Mesenchymal stem cell (in vitro differentiated cells and primary cell): ENCODE measurements at regions not wholly inside any gene's neighbourhood (a gene's known extent, or its start where the extent isn't known, plus 50 kb on each side); places are given as distances from the start of the nearest gene placed in this dataset.
"Not testable (repeated sequence)": the region's sequence is repeated elsewhere in the genome, so short reads cannot be mapped to it uniquely, and the experiment has no call there.

Experiments
- DNase-seq: peaks from one replicate; pipeline ENCODE4 v3.0.0-alpha.2; 2013
- H2AFZ ChIP-seq: one replicate; pipeline ENCODE4 v1.6.1; 2013; ENCODE audit warnings: low read depth, mild to moderate bottlenecking, control low read depth, inconsistent platforms, low read length, moderate library complexity
- H2AK5ac ChIP-seq: 2 replicates; pipeline ENCODE4 v1.6.1; 2013; ENCODE audit warnings: low read length, moderate library complexity, mild to moderate bottlenecking, inconsistent platforms; ENCODE audit not compliant: severe bottlenecking
- H2BK120ac ChIP-seq: one replicate; pipeline ENCODE4 v1.6.1; 2013; ENCODE audit warnings: low read depth, mild to moderate bottlenecking, inconsistent platforms, low read length, moderate library complexity
- H2BK12ac ChIP-seq, 2 experiments: one replicate each; pipeline ENCODE4 v1.6.1; 2013; ENCODE audit warnings: inconsistent platforms in 2 of 2, low read length in 2 of 2, mild to moderate bottlenecking in 2 of 2, moderate library complexity in 2 of 2, control low read depth in 1 of 2
- H2BK15ac ChIP-seq: one replicate; pipeline ENCODE4 v1.6.1; 2013; ENCODE audit warnings: mild to moderate bottlenecking, low read depth, inconsistent platforms; ENCODE audit not compliant: poor library complexity, severe bottlenecking
- H2BK5ac ChIP-seq: 2 replicates; pipeline ENCODE4 v1.6.1; 2013; ENCODE audit warnings: low read depth, mild to moderate bottlenecking, low read length, control low read depth, inconsistent platforms; ENCODE audit not compliant: poor library complexity, severe bottlenecking
- H3K14ac ChIP-seq, 2 experiments: one replicate each; pipeline ENCODE4 v1.6.1; 2013; ENCODE audit warnings: inconsistent platforms in 2 of 2, low read length in 2 of 2, control low read depth in 1 of 2, mild to moderate bottlenecking in 1 of 2, moderate library complexity in 1 of 2
- H3K18ac ChIP-seq, 2 experiments: one replicate each; pipeline ENCODE4 v1.6.1; 2013; ENCODE audit warnings: inconsistent platforms in 2 of 2, low read length in 2 of 2, control low read depth in 1 of 2, low read depth in 1 of 2, mild to moderate bottlenecking in 1 of 2
- H3K23ac ChIP-seq, 2 experiments: one replicate each; pipeline ENCODE4 v1.6.1; 2013; ENCODE audit warnings: inconsistent platforms in 2 of 2, low read length in 2 of 2, mild to moderate bottlenecking in 2 of 2, moderate library complexity in 2 of 2, control low read depth in 1 of 2
- H3K27ac ChIP-seq: 2 replicates; pipeline ENCODE4 v1.5.1; 2013; ENCODE audit warnings: mild to moderate bottlenecking, moderate library complexity, low read length, control low read depth, inconsistent platforms; ENCODE audit not compliant: poor library complexity, severe bottlenecking
- H3K27me3 ChIP-seq, 2 experiments: 2 replicates each; pipeline versions ENCODE4 v1.6.1 to v1.7.0; 2013; ENCODE audit warnings: low read length in 2 of 2, mild to moderate bottlenecking in 2 of 2, moderate library complexity in 2 of 2, control low read depth in 1 of 2, inconsistent platforms in 1 of 2; ENCODE audit not compliant: control insufficient read depth in 1 of 2, insufficient read depth in 1 of 2
- H3K36me3 ChIP-seq, 2 experiments: 2 replicates each; pipeline versions ENCODE4 v1.6.1 to v1.7.0; 2013; ENCODE audit warnings: low read length in 2 of 2, control low read depth in 1 of 2, inconsistent platforms in 1 of 2, low read depth in 1 of 2, mild to moderate bottlenecking in 1 of 2; ENCODE audit not compliant: insufficient read depth in 2 of 2, control insufficient read depth in 1 of 2
- H3K4ac ChIP-seq, 2 experiments: one replicate each; pipeline ENCODE4 v1.6.1; 2013; ENCODE audit warnings: inconsistent platforms in 2 of 2, low read length in 2 of 2, mild to moderate bottlenecking in 2 of 2, moderate library complexity in 2 of 2, control low read depth in 1 of 2, low read depth in 1 of 2
- H3K4me1 ChIP-seq: 2 replicates; pipeline ENCODE4 v1.6.1; 2013; ENCODE audit warnings: low read depth, low read length, control low read depth; ENCODE audit not compliant: control insufficient read depth, insufficient read depth
- H3K4me2 ChIP-seq: 2 replicates; pipeline ENCODE4 v1.6.1; 2013; ENCODE audit warnings: low read length, mild to moderate bottlenecking, inconsistent platforms; ENCODE audit not compliant: poor library complexity, severe bottlenecking
- H3K4me3 ChIP-seq, 2 experiments: 2 replicates each; pipeline versions ENCODE4 v1.5.1 to v1.7.0; 2013; ENCODE audit warnings: low read length in 2 of 2, mild to moderate bottlenecking in 2 of 2, control low read depth in 1 of 2, low read depth in 1 of 2; ENCODE audit not compliant: insufficient read depth in 1 of 2
- H3K79me1 ChIP-seq: replicated peaks from 2 replicates; pipeline ENCODE4 v1.6.1; 2013; ENCODE audit warnings: mild to moderate bottlenecking, control low read depth, low read length, inconsistent platforms; ENCODE audit not compliant: poor library complexity, severe bottlenecking
- H3K9ac ChIP-seq: 2 replicates; pipeline ENCODE4 v1.7.0; 2013; ENCODE audit warnings: mild to moderate bottlenecking, low read length, moderate library complexity
- H3K9me3 ChIP-seq: 2 replicates; pipeline ENCODE4 v1.7.0; 2013; ENCODE audit warnings: mild to moderate bottlenecking, low read length; ENCODE audit not compliant: control insufficient read depth
- H4K8ac ChIP-seq: one replicate; pipeline ENCODE4 v1.6.1; 2013; ENCODE audit warnings: inconsistent platforms, mild to moderate bottlenecking, low read length, moderate library complexity
- H4K91ac ChIP-seq: one replicate; pipeline ENCODE4 v1.6.1; 2013; ENCODE audit warnings: mild to moderate bottlenecking, low read length, inconsistent platforms
- WGBS: methylation state at CpG from one replicate; pipeline ENCODE4 v1.1.7; 2013; ENCODE audit warnings: mixed read lengths; 5-methylcytosine and 5-hydroxymethylcytosine counted together

GRCh38 chr2:234386971-234387370 lies 109.9 kb downstream of the ARL4C start:
- no peak overlapping the region for H3K18ac ChIP-seq
- 90% methylated on average over 8 of the region's 8 CpGs for WGBS
- H3K4me1 ChIP-seq: no peaks in the 10 kb centered on the region
- H2AFZ ChIP-seq: no peak overlapping the region
- no peak overlapping the region for H3K4me3 ChIP-seq
- H3K4me2 ChIP-seq: no peak overlapping the region
- H3K9ac ChIP-seq: no peak overlapping the region
- no peak overlapping the region for H2BK5ac ChIP-seq
- H4K8ac ChIP-seq: no peak overlapping the region
- no peak overlapping the region for H3K4ac ChIP-seq
- no peak overlapping the region for H3K27ac ChIP-seq
- no peak overlapping the region for H2BK12ac ChIP-seq
- no peak overlapping the region for H3K14ac ChIP-seq
- H2BK15ac ChIP-seq: peak overlapping the region; percentile 33
- no peak for DNase-seq
- no peaks in the 10 kb centered on the region for H3K27me3 ChIP-seq
- H3K36me3 ChIP-seq: no peaks in the 10 kb centered on the region
- H4K91ac ChIP-seq: no peak overlapping the region
- no peak overlapping the region for H3K23ac ChIP-seq
- H3K9me3 ChIP-seq: no peaks in the 10 kb centered on the region
- peak overlapping the region; percentile 10 for H2AK5ac ChIP-seq
- no peaks in the 10 kb centered on the region for H3K79me1 ChIP-seq
- no peak overlapping the region for H2BK120ac ChIP-seq

GRCh38 chr2:234382131-234382530 lies 114.8 kb downstream of the ARL4C start:
- no peak overlapping the region for H3K18ac ChIP-seq
- H3K36me3 ChIP-seq: no peaks in the 10 kb centered on the region
- H2BK12ac ChIP-seq: no peak overlapping the region
- H3K4me3 ChIP-seq: no peak overlapping the region
- H3K9ac ChIP-seq: no peak overlapping the region
- no peaks in the 10 kb centered on the region for H3K27me3 ChIP-seq
- H3K23ac ChIP-seq: no peak overlapping the region
- no peak for DNase-seq
- no peak overlapping the region for H4K91ac ChIP-seq
- H2BK120ac ChIP-seq: no peak overlapping the region
- no peaks in the 10 kb centered on the region for H3K79me1 ChIP-seq
- H3K9me3 ChIP-seq: no peaks in the 10 kb centered on the region
- no peak overlapping the region for H4K8ac ChIP-seq
- H2BK5ac ChIP-seq: no peak overlapping the region
- peak overlapping the region; percentile 50 for H2AK5ac ChIP-seq
- H2BK15ac ChIP-seq: no peak overlapping the region
- H3K4me2 ChIP-seq: no peak overlapping the region
- no peak overlapping the region for H3K14ac ChIP-seq
- H3K27ac ChIP-seq: no peak overlapping the region
- no peak overlapping the region for H3K4ac ChIP-seq
- H2AFZ ChIP-seq: no peak overlapping the region
- no peaks in the 10 kb centered on the region for H3K4me1 ChIP-seq

GRCh38 chr2:234378958-234379357 lies 117.9 kb downstream of the ARL4C start:
- H3K4me3 ChIP-seq, H3K23ac ChIP-seq, H2BK120ac ChIP-seq, H3K4me1 ChIP-seq, H2BK5ac ChIP-seq, H3K14ac ChIP-seq, H3K18ac ChIP-seq, H3K79me1 ChIP-seq, H2AK5ac ChIP-seq, H2AFZ ChIP-seq, H4K8ac ChIP-seq, H3K27me3 ChIP-seq, H3K4me2 ChIP-seq, H3K36me3 ChIP-seq, H2BK15ac ChIP-seq, H3K9me3 ChIP-seq, H2BK12ac ChIP-seq, H4K91ac ChIP-seq, H3K9ac ChIP-seq, DNase-seq, H3K4ac ChIP-seq: not testable (repeated sequence)
- WGBS: 100% methylated on average over 1 of the region's 2 CpGs
- peak overlapping the region; percentile 89 for H3K27ac ChIP-seq

DNA sequence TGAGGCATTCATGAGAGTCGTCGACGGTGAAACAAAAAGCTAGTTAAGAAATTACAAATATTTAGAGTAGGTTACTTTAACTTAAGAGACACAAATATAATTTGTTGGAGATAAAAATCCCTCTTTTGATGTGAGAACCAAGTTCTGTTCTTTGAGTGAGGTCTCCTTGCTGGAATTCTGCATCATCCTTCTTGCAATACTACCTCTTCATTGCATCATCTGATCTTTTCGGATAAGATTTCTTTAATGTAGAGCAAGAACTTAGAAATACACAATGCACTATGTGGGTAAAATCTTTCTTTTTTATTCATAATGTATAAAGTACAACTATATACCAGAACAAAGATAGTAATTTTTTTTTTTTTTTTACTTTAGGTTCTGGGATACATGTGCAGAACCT lies 118.4 kb downstream of the ARL4C start:
- H4K91ac ChIP-seq: no peak overlapping the region
- peak overlapping the region; percentile 89 for H3K27ac ChIP-seq
- no peak overlapping the region for H3K18ac ChIP-seq
- peak overlapping the region; percentile 5 for H2BK5ac ChIP-seq
- no CpG with 5 or more reads among the region's 4 CpGs for WGBS
- no peak for DNase-seq
- no peaks in the 10 kb centered on the region for H3K79me1 ChIP-seq
- no peaks in the 10 kb centered on the region for H3K27me3 ChIP-seq
- H4K8ac ChIP-seq: no peak overlapping the region
- H3K4me3 ChIP-seq: peak overlapping the region in 1 of 2 experiments; percentile 45
- no peak overlapping the region for H3K4ac ChIP-seq
- no peak overlapping the region for H2BK12ac ChIP-seq
- no peak overlapping the region for H2AFZ ChIP-seq
- no peak overlapping the region for H3K23ac ChIP-seq
- no peak overlapping the region for H2BK15ac ChIP-seq
- no peak overlapping the region for H3K14ac ChIP-seq
- peaks cover 5% of the 10 kb centered on the region for H3K4me1 ChIP-seq
- peak overlapping the region; percentile 14 for H2AK5ac ChIP-seq
- H3K36me3 ChIP-seq: no peaks in the 10 kb centered on the region
- no peaks in the 10 kb centered on the region for H3K9me3 ChIP-seq
- H2BK120ac ChIP-seq: no peak overlapping the region
- no peak overlapping the region for H3K4me2 ChIP-seq
- peak overlapping the region; percentile 90 for H3K9ac ChIP-seq
